ENCODE measurements at regions not wholly inside any gene's neighbourhood (a gene's known extent, or its start where the extent isn't known, plus 50 kb on each side); places are given as distances from the start of the nearest gene placed in this dataset.

DNA sequence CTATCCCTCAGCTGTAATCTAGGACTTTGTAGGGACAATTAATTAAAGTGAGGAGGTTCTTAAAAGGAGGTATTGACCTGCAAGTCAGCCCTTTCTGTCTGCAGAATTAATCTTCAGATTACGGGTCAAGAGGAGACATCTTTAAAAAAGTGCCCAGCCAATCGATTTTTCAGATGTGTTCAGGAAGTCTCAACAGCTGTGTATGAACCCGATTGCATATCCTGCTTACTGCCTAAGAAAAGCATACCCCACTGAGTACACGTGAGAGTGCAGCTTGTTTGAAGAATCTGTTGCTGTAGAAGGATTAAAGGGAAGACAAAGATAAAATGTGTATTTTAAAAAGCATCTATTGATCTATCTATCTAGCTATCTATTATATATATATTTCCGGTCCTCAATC lies 1194.5 kb downstream of the UQCRFS1 start:
- TF ChIP-seq, protein P1, sequence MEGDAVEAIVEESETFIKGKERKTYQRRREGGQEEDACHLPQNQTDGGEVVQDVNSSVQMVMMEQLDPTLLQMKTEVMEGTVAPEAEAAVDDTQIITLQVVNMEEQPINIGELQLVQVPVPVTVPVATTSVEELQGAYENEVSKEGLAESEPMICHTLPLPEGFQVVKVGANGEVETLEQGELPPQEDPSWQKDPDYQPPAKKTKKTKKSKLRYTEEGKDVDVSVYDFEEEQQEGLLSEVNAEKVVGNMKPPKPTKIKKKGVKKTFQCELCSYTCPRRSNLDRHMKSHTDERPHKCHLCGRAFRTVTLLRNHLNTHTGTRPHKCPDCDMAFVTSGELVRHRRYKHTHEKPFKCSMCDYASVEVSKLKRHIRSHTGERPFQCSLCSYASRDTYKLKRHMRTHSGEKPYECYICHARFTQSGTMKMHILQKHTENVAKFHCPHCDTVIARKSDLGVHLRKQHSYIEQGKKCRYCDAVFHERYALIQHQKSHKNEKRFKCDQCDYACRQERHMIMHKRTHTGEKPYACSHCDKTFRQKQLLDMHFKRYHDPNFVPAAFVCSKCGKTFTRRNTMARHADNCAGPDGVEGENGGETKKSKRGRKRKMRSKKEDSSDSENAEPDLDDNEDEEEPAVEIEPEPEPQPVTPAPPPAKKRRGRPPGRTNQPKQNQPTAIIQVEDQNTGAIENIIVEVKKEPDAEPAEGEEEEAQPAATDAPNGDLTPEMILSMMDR (IDR thresholded peaks at IDR 0.05), result no peak
- TF ChIP-seq POLR2AphosphoS5 (IDR thresholded peaks at IDR 0.05; ENCODE audit: insufficient read depth in 1 of 2, low read depth in 1 of 2) (no peak), POLR2A (IDR thresholded peaks at IDR 0.05) (no peak)

All from vagina (tissue), 2 donors.